ENCODE measurements at regions not wholly inside any gene's neighbourhood (a gene's known extent, or its start where the extent isn't known, plus 50 kb on each side); places are given as distances from the start of the nearest gene placed in this dataset.

- intact Hi-C loops (cut with micrococcal nuclease): no loop called here
- Mint-ChIP-seq H3K27me3 (ENCODE audit: low read depth in 2 of 2) (peaks cover 37% of the 10 kb centered on the region in 2 donors), H3K27ac (no peak overlapping the region), H3K4me1 (no peaks in the 10 kb centered on the region), H3K36me3 (peaks cover 12% of the 10 kb centered on the region), H3K9me3 (peaks cover 2 to 3% of the 10 kb centered on the region in 2 donors), H3K4me3 (no peak overlapping the region)
- H3K27me3 ChIP-seq (ENCODE audit: control insufficient read depth, insufficient read depth, low read length): peaks cover 2% of the 10 kb centered on the region
- peaks cover 3% of the 10 kb centered on the region for H3K9me3 ChIP-seq (ENCODE audit: control insufficient read depth, insufficient read depth, low read length)
- WGBS (ENCODE audit: insufficient coverage): 83% methylated on average over 6 of the region's 6 CpGs
- H3K4me1 ChIP-seq (ENCODE audit: control insufficient read depth, insufficient read depth, low read length): no peaks in the 10 kb centered on the region
- H3K36me3 ChIP-seq (ENCODE audit: control insufficient read depth, insufficient read depth, low read length): no peaks in the 10 kb centered on the region
- H3K4me3 ChIP-seq (ENCODE audit: low read length): no peak overlapping the region
- H3K27ac ChIP-seq (ENCODE audit: low read length): no peak overlapping the region
- TF ChIP-seq, protein P1, sequence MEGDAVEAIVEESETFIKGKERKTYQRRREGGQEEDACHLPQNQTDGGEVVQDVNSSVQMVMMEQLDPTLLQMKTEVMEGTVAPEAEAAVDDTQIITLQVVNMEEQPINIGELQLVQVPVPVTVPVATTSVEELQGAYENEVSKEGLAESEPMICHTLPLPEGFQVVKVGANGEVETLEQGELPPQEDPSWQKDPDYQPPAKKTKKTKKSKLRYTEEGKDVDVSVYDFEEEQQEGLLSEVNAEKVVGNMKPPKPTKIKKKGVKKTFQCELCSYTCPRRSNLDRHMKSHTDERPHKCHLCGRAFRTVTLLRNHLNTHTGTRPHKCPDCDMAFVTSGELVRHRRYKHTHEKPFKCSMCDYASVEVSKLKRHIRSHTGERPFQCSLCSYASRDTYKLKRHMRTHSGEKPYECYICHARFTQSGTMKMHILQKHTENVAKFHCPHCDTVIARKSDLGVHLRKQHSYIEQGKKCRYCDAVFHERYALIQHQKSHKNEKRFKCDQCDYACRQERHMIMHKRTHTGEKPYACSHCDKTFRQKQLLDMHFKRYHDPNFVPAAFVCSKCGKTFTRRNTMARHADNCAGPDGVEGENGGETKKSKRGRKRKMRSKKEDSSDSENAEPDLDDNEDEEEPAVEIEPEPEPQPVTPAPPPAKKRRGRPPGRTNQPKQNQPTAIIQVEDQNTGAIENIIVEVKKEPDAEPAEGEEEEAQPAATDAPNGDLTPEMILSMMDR (IDR thresholded peaks at IDR 0.05): no peak
- ATAC-seq: no peak
- DNase-seq: no peak
These were observed 515.2 kb downstream of the BCL11B start for GRCh38 chr14:98756749-98757148.

DNA sequence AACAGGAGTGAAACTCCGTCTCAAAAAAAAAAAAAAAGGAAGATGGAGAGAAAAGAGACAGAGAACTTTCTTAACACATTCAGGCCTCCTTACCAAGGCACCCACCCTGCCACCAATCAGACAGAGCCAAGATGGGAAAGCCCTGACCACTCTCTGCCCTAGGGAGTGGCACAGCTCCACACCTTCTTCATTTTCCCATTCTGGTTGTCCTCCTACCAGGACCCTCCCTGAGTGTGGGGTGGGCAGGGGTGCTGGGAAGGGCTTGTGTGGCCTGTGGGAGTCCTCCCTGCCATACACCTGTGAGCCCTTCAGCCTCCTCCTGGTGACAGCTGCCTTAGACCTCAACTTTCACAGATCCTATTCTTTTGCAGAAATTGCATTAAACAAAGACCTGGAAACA lies 513.6 kb downstream of the BCL11B start:
- H3K27ac ChIP-seq (ENCODE audit: low read length): no peak overlapping the region
- no peaks in the 10 kb centered on the region for H3K4me1 ChIP-seq (ENCODE audit: control insufficient read depth, insufficient read depth, low read length)
- no peak for DNase-seq
- no peak overlapping the region for H3K4me3 ChIP-seq (ENCODE audit: low read length)
- H3K4me3 Mint-ChIP-seq: no peak overlapping the region
- H3K27ac Mint-ChIP-seq: no peak overlapping the region
- intact Hi-C loops (cut with micrococcal nuclease): no loop called here
- H3K4me1 Mint-ChIP-seq: no peaks in the 10 kb centered on the region
- H3K36me3 Mint-ChIP-seq: peaks cover 24% of the 10 kb centered on the region
- H3K9me3 Mint-ChIP-seq: peaks cover 5 to 7% of the 10 kb centered on the region in 2 donors
- TF ChIP-seq, protein P1 (IDR thresholded peaks at IDR 0.05): no peak
- no CpG with 5 or more reads among the region's 1 CpG for WGBS (ENCODE audit: insufficient coverage)
- H3K27me3 Mint-ChIP-seq (ENCODE audit: low read depth in 2 of 2): peaks cover 39 to 51% of the 10 kb centered on the region in 2 donors
- no peaks in the 10 kb centered on the region for H3K36me3 ChIP-seq (ENCODE audit: control insufficient read depth, insufficient read depth, low read length)
- no peak for ATAC-seq
- H3K27me3 ChIP-seq (ENCODE audit: control insufficient read depth, insufficient read depth, low read length): peaks cover 3% of the 10 kb centered on the region
- H3K9me3 ChIP-seq (ENCODE audit: control insufficient read depth, insufficient read depth, low read length): peaks cover 6% of the 10 kb centered on the region

DNA sequence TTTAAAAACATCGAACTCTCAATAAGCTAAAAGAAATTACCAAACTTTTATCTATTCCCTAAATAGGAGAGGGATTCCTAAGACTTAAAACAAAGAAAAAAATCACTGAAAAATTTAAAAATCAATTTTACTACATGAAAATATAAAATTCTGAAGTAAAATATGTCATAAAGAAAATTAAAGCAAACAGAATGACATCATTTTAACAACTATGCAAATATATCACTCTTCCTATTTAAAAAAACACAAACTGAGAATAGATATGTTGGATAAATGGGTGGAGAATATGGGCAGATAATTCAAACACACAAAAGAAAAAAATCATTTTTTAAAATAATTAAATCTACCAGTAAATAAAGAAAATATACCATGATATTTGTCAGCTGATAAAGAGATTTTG lies 510.0 kb downstream of the BCL11B start:
- no peaks in the 10 kb centered on the region for H3K4me1 Mint-ChIP-seq
- Histone ChIP-seq H3K27ac (ENCODE audit: low read length) (no peak overlapping the region), H3K27me3 (ENCODE audit: control insufficient read depth, insufficient read depth, low read length) (peaks cover 3% of the 10 kb centered on the region), H3K4me1 (ENCODE audit: control insufficient read depth, insufficient read depth, low read length) (no peaks in the 10 kb centered on the region), H3K4me3 (ENCODE audit: low read length) (no peak overlapping the region), H3K9me3 (ENCODE audit: control insufficient read depth, insufficient read depth, low read length) (peaks cover 6% of the 10 kb centered on the region), H3K36me3 (ENCODE audit: control insufficient read depth, insufficient read depth, low read length) (no peaks in the 10 kb centered on the region)
- DNase-seq: no peak
- peaks cover 3 to 8% of the 10 kb centered on the region in 2 donors for H3K9me3 Mint-ChIP-seq
- no peak overlapping the region for H3K27ac Mint-ChIP-seq
- TF ChIP-seq, protein P1 (IDR thresholded peaks at IDR 0.05): no peak
- peaks cover 42 to 50% of the 10 kb centered on the region in 2 donors for H3K27me3 Mint-ChIP-seq (ENCODE audit: low read depth in 2 of 2)
- intact Hi-C loops (cut with micrococcal nuclease): no loop called here
- ATAC-seq: no peak
- no CpG with 5 or more reads among the region's 1 CpG for WGBS (ENCODE audit: insufficient coverage)
- no peak overlapping the region for H3K4me3 Mint-ChIP-seq
- peaks cover 18% of the 10 kb centered on the region for H3K36me3 Mint-ChIP-seq

GRCh38 chr14:98766818-98767217 lies 505.2 kb downstream of the BCL11B start:
- H3K4me3 Mint-ChIP-seq: no peak overlapping the region
- H3K36me3 Mint-ChIP-seq: peaks cover 18% of the 10 kb centered on the region
- no peaks in the 10 kb centered on the region for H3K4me1 ChIP-seq (ENCODE audit: control insufficient read depth, insufficient read depth, low read length)
- no peak for DNase-seq
- H3K27me3 ChIP-seq (ENCODE audit: control insufficient read depth, insufficient read depth, low read length): peaks cover 2% of the 10 kb centered on the region
- TF ChIP-seq, protein P1 (IDR thresholded peaks at IDR 0.05): no peak
- no peak for ATAC-seq
- H3K27ac Mint-ChIP-seq: no peak overlapping the region
- no peaks in the 10 kb centered on the region for H3K4me1 Mint-ChIP-seq
- no peak overlapping the region for H3K4me3 ChIP-seq (ENCODE audit: low read length)
- H3K36me3 ChIP-seq (ENCODE audit: control insufficient read depth, insufficient read depth, low read length): no peaks in the 10 kb centered on the region
- intact Hi-C loops (cut with micrococcal nuclease): no loop called here
- 70% methylated on average over 4 of the region's 4 CpGs for WGBS (ENCODE audit: insufficient coverage)
- peaks cover 3% of the 10 kb centered on the region for H3K9me3 ChIP-seq (ENCODE audit: control insufficient read depth, insufficient read depth, low read length)
- no peak overlapping the region for H3K27ac ChIP-seq (ENCODE audit: low read length)
- peaks cover 31 to 55% of the 10 kb centered on the region in 2 donors for H3K27me3 Mint-ChIP-seq (ENCODE audit: low read depth in 2 of 2)
- peaks cover 3 to 8% of the 10 kb centered on the region in 2 donors for H3K9me3 Mint-ChIP-seq
